ENCODE measurements at regions not wholly inside any gene's neighbourhood (a gene's known extent, or its start where the extent isn't known, plus 50 kb on each side); places are given as distances from the start of the nearest gene placed in this dataset.
"Not testable (repeated sequence)": the region's sequence is repeated elsewhere in the genome, so short reads cannot be mapped to it uniquely, and the experiment has no call there.

GRCh38 chr20:12759493-12759892, 249.3 kb upstream of the SPTLC3 start:
- not testable (repeated sequence) for TF ChIP-seq CTCF (IDR thresholded peaks at IDR 0.05; ENCODE audit: low read depth, low read length, poor library complexity, severe bottlenecking); EZH2phosphoT487 (IDR thresholded peaks at IDR 0.05; ENCODE audit: borderline replicate concordance, low read length)

Measured in DOHH2 (cell line).